B cell (primary cell): ENCODE measurements at regions not wholly inside any gene's neighbourhood (a gene's known extent, or its start where the extent isn't known, plus 50 kb on each side); places are given as distances from the start of the nearest gene placed in this dataset.
"Not testable (repeated sequence)": the region's sequence is repeated elsewhere in the genome, so short reads cannot be mapped to it uniquely, and the experiment has no call there.

Source experiments
- EZH2 ChIP-seq: IDR thresholded peaks from 2 replicates; pipeline ENCODE4 v1.6.1; 2012; ENCODE audit warnings: borderline replicate concordance, low read depth, mild to moderate bottlenecking, moderate library complexity, low read length; ENCODE audit not compliant: insufficient read depth, poor library complexity, severe bottlenecking
- TF ChIP-seq, protein P1 (sequence below): fragments of 200-600 bp; IDR thresholded peaks from one replicate; pipeline ENCODE4 v1.8.0; 2022; ENCODE audit warnings: antibody characterized with exemption, mild to moderate bottlenecking

DNA sequence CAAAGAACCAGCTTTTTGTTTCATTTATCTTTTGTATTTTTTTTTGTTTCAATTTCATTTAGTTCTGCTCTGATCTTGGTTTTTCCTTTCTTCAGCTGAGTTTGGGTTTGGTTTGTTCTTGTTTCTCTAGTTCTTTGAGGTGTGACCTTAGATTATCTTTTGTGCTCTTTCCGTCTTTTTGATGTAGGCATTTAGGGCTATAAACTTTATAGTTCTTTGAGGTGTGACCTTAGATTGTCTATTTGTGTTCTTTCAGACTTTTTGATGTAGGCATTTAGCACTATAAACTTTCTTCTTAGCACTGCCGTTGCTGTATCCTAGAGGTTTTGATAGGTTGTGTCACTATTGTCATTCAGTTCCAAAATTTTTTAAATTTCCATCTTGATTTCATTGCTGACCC, 224.3 kb upstream of the COBL start:
- not testable (repeated sequence) for TF ChIP-seq EZH2
- TF ChIP-seq, protein P1, sequence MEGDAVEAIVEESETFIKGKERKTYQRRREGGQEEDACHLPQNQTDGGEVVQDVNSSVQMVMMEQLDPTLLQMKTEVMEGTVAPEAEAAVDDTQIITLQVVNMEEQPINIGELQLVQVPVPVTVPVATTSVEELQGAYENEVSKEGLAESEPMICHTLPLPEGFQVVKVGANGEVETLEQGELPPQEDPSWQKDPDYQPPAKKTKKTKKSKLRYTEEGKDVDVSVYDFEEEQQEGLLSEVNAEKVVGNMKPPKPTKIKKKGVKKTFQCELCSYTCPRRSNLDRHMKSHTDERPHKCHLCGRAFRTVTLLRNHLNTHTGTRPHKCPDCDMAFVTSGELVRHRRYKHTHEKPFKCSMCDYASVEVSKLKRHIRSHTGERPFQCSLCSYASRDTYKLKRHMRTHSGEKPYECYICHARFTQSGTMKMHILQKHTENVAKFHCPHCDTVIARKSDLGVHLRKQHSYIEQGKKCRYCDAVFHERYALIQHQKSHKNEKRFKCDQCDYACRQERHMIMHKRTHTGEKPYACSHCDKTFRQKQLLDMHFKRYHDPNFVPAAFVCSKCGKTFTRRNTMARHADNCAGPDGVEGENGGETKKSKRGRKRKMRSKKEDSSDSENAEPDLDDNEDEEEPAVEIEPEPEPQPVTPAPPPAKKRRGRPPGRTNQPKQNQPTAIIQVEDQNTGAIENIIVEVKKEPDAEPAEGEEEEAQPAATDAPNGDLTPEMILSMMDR, result not testable (repeated sequence)
